Lower lobe of right lung (tissue), 2 donors: ENCODE measurements at regions not wholly inside any gene's neighbourhood (a gene's known extent, or its start where the extent isn't known, plus 50 kb on each side); places are given as distances from the start of the nearest gene placed in this dataset.

Experiments used
- ATAC-seq, 2 donors: fragments of 200-7000 bp; cut with Tn5 transposase; one replicate each; pipeline ENCODE4 v1.9.1; 2020 to 2022; ENCODE audit warnings: mild to moderate bottlenecking in 2 of 2, moderate library complexity in 2 of 2
- DNase-seq: peaks from one replicate; pipeline ENCODE4 v3.0.0-alpha.2; 2020
- H3K27ac ChIP-seq: fragments of 200-600 bp; one replicate; pipeline ENCODE4 v1.8.0; 2022
- H3K27me3 ChIP-seq: fragments of 200-600 bp; one replicate; pipeline ENCODE4 v1.8.0; 2022; ENCODE audit warnings: low read depth
- H3K36me3 ChIP-seq: fragments of 200-600 bp; one replicate; pipeline ENCODE4 v1.8.0; 2022; ENCODE audit warnings: mild to moderate bottlenecking
- H3K4me1 ChIP-seq: fragments of 200-600 bp; one replicate; pipeline ENCODE4 v1.8.0; 2022
- H3K4me3 ChIP-seq: fragments of 200-600 bp; one replicate; pipeline ENCODE4 v1.8.0; 2022; ENCODE audit warnings: mild to moderate bottlenecking
- H3K9me3 ChIP-seq: fragments of 200-600 bp; one replicate; pipeline ENCODE4 v1.8.0; 2022
- intact Hi-C: fragments of 100-400 bp; cut with DNase I; formaldehyde crosslinking; loops from one replicate; pipeline ENCODE4 v1.11.0; 2022
- TF ChIP-seq, protein P1 (sequence below): fragments of 200-600 bp; IDR thresholded peaks from one replicate; pipeline ENCODE4 v1.8.0; 2022; ENCODE audit warnings: antibody characterized with exemption, mild to moderate bottlenecking
- donor health status: DM: no; HTN: yes; CAD: no; lungs with severe emphysema.

DNA sequence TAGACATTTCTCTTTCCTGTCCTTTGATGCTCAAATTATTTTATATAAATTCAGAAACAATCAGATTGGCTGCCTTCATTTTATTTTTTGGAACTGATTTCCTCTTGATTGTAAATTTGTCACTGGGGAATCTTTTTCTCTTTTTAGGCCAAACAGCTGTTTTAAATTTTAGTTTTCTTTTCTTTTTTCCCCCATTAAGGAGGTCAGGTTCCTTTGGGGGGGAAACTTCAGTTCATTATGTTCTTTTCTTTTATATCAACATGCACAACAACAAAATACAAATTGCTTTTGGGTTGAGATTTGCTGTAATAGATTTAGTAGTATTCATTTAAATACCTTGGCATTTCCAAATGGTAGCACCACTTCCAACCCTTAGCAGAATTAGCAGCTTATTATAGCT is 264.8 kb upstream of the SPRY2 start:
- ATAC-seq (no peak), DNase-seq (no peak)
- H3K36me3 ChIP-seq, result no peaks in the 10 kb centered on the region
- H3K4me3 ChIP-seq, result no peak overlapping the region
- H3K4me1 ChIP-seq, result no peaks in the 10 kb centered on the region
- TF ChIP-seq, protein P1, sequence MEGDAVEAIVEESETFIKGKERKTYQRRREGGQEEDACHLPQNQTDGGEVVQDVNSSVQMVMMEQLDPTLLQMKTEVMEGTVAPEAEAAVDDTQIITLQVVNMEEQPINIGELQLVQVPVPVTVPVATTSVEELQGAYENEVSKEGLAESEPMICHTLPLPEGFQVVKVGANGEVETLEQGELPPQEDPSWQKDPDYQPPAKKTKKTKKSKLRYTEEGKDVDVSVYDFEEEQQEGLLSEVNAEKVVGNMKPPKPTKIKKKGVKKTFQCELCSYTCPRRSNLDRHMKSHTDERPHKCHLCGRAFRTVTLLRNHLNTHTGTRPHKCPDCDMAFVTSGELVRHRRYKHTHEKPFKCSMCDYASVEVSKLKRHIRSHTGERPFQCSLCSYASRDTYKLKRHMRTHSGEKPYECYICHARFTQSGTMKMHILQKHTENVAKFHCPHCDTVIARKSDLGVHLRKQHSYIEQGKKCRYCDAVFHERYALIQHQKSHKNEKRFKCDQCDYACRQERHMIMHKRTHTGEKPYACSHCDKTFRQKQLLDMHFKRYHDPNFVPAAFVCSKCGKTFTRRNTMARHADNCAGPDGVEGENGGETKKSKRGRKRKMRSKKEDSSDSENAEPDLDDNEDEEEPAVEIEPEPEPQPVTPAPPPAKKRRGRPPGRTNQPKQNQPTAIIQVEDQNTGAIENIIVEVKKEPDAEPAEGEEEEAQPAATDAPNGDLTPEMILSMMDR, result no peak
- no peaks in the 10 kb centered on the region for H3K9me3 ChIP-seq
- no peaks in the 10 kb centered on the region for H3K27me3 ChIP-seq
- H3K27ac ChIP-seq, result no peak overlapping the region
- intact Hi-C loops, result no loop called here

DNA sequence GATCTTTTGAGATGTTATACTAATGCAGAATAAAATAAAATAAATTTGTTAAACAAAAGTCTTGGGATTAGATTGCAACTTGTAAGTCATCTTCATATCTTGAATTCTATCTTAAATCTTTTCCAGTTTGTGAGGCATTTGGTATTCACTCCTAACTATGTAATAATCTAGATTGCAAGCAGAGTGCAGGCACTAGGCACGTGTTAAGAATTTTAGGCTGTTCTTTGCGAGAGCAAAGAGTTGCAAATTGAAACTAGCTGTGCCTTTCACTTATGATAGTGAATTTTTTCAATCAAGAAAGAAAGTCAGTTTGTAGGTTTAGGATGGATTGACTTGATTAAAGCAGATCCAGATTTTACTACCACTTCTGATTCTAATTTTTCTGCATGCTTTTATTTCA is 264.1 kb upstream of the SPRY2 start:
- ATAC-seq, result no peak

DNA sequence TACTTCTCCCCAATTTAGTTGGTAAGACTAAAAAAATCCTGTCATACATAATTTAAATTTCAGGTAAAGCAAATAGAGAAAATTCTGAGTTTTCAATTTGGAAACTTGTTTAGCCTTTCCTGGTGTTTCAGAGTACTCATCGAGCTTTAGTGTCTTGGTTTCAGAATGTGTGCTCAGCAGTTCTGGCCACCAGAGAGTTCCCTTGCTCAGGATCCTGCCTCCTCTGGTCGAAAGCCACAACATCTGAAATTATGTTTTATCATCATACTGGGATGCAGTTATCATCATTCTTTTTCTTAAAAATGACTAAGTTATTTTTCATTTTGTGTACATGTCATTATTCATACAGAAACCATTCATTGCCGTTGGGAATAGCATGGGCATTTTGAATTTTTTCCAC is 263.2 kb upstream of the SPRY2 start:
- Histone ChIP-seq H3K36me3 (no peaks in the 10 kb centered on the region), H3K4me1 (no peaks in the 10 kb centered on the region), H3K27me3 (no peaks in the 10 kb centered on the region), H3K4me3 (no peak overlapping the region), H3K9me3 (no peaks in the 10 kb centered on the region), H3K27ac (no peak overlapping the region)
- DNase-seq, result no peak
- intact Hi-C loops, result no loop called here
- TF ChIP-seq, protein P1, result no peak
- no peak for ATAC-seq

More for the DNA sequence above, 264.1 kb upstream of the SPRY2 start:
- no peaks in the 10 kb centered on the region for H3K4me1 ChIP-seq
- H3K9me3 ChIP-seq, result no peaks in the 10 kb centered on the region
- no peaks in the 10 kb centered on the region for H3K36me3 ChIP-seq
- H3K27ac ChIP-seq, result no peak overlapping the region
- no peak for DNase-seq
- no peak overlapping the region for H3K4me3 ChIP-seq
- TF ChIP-seq, protein P1, result no peak
- intact Hi-C loops, result no loop called here
- no peaks in the 10 kb centered on the region for H3K27me3 ChIP-seq

DNA sequence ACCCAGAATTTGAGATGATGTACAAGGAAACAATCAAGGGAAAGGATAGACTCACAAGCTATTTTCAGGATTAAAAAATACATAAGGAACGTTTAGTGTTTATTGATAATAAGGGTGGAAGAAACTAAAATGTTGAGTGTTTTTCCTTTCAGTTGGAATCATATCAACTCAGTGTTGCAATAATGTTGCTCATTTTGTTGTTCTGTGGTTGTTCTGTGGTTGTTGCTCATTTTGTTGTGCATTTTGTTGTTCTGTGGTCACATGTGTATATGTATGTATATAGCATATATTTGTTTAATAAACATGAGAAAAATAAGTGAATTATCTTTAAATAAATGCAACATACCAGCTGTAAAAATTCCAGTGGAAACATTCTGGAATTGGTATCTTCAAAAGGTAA is 262.4 kb upstream of the SPRY2 start:
- ATAC-seq (no peak), DNase-seq (no peak)
- no peak overlapping the region for H3K27ac ChIP-seq
- no peak overlapping the region for H3K4me3 ChIP-seq
- TF ChIP-seq, protein P1, result no peak
- intact Hi-C loops, result no loop called here
- no peaks in the 10 kb centered on the region for H3K4me1 ChIP-seq
- no peaks in the 10 kb centered on the region for H3K36me3 ChIP-seq
- H3K27me3 ChIP-seq, result no peaks in the 10 kb centered on the region
- no peaks in the 10 kb centered on the region for H3K9me3 ChIP-seq

DNA sequence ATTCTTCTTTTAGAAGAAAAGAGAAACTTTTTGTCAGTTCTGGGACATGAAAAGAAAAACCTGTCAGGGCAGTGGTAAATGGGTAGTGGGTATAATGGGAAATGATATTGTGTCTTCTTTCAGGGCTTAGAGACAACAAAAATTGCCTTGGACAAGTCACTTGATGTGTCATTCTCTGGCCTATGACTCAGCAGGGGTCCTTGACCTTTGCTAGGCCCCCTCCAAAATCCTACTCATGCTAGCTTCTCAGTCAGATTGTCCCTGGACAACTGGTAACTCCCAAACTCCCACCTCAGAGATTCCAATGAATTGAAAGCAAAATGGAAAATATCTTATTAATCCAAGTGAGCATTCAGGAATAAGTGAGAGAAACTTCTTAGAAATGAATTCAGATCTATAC is 258.8 kb upstream of the SPRY2 start:
- Histone ChIP-seq H3K36me3 (no peaks in the 10 kb centered on the region), H3K9me3 (no peaks in the 10 kb centered on the region), H3K27ac (no peak overlapping the region), H3K4me1 (no peaks in the 10 kb centered on the region), H3K4me3 (no peak overlapping the region), H3K27me3 (no peaks in the 10 kb centered on the region)
- TF ChIP-seq, protein P1, result no peak
- ATAC-seq, result no peak
- no peak for DNase-seq
- intact Hi-C loops, result no loop called here

DNA sequence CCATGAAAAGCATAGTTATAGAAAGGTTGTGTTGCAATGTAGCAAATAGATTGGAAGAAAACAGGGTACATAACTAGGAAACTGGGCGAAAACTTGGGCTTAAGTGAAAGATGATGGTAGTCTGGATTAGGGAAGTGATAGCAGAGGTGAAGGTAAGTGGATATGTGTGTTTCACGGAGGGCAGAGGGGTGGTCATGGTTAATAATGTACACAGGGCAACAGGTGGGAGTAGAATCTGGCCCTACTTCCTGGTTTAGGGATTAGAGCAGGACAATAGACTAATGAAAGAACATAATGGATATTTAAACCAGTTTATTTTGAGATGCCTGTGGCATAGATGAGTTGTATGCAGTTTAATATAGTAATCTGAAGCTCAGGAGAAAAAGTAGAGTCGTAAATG is 257.3 kb upstream of the SPRY2 start:
- H3K4me3 ChIP-seq, result no peak overlapping the region
- intact Hi-C loops, result no loop called here
- ATAC-seq (no peak), DNase-seq (no peak)
- H3K4me1 ChIP-seq, result no peaks in the 10 kb centered on the region
- H3K27me3 ChIP-seq, result no peaks in the 10 kb centered on the region
- H3K9me3 ChIP-seq, result no peaks in the 10 kb centered on the region
- no peak overlapping the region for H3K27ac ChIP-seq
- TF ChIP-seq, protein P1, result no peak
- H3K36me3 ChIP-seq, result no peaks in the 10 kb centered on the region
